HepG2 (cell line): ENCODE measurements at regions not wholly inside any gene's neighbourhood (a gene's known extent, or its start where the extent isn't known, plus 50 kb on each side); places are given as distances from the start of the nearest gene placed in this dataset.

Source experiments
- ZNF567 ChIP-seq: sonication (generic); formaldehyde crosslinking; IDR thresholded peaks from 2 replicates; pipeline ENCODE4 v1.8.1; 2023; ENCODE audit warnings: mild to moderate bottlenecking, missing genetic modification reagents, borderline replicate concordance
- TF ChIP-seq, protein P1 (sequence below): sonication (generic); formaldehyde crosslinking; IDR thresholded peaks from 2 replicates; pipeline ENCODE4 v1.8.0; 2022; ENCODE audit warnings: low read depth, missing genetic modification reagents

DNA sequence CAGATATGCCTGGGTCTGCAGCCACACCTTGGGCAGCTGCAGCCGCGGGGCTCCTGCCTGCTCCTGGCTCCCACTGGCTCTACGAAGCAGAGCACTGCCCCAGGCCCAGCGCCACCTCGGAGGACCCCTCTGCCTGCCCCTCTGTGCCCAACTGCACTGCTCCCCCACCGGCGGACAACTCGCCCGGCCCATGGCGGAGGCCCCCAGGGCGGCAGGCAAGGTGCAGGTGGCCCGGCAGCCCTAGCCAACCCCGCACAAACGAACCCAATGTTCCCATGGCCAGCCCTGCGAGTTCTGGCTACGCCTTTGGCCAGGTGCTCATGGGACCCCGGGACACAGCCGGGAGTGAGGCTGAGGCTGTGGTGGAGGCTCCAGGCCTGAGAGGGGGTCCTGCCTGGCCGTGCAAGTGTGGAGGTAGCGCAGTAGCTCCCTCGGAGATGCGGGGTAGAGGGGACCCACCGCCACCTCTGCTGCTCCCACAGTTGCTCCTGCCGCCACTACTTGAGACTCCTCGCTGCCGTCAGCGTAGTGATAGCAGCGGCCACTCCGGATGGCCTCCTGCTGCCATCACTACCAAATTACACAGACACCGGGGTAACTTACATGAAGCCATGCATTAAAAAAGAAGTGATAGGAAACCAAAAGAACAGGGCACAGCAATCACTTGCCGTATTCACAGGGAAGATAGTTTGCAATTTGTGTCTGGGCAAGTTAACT is 97.3 kb upstream of the SP4 start:
- TF ChIP-seq, protein P1, sequence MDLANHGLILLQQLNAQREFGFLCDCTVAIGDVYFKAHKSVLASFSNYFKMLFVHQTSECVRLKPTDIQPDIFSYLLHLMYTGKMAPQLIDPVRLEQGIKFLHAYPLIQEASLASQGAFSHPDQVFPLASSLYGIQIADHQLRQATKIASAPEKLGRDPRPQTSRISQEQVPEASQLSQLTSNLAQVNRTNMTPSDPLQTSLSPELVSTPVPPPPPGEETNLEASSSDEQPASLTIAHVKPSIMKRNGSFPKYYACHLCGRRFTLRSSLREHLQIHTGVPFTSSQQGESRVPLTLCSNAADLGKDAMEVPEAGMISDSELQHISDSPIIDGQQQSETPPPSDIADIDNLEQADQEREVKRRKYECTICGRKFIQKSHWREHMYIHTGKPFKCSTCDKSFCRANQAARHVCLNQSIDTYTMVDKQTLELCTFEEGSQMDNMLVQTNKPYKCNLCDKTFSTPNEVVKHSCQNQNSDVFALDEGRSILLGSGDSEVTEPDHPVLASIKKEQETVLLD, result no peak
- TF ChIP-seq ZNF567 (CRISPR knock-in tag), result no peak
